ENCODE measurements at regions not wholly inside any gene's neighbourhood (a gene's known extent, or its start where the extent isn't known, plus 50 kb on each side); places are given as distances from the start of the nearest gene placed in this dataset.
A peak's percentile ranks its signal among the peaks of the same experiment; 100 is the strongest.
"Not testable (repeated sequence)": the region's sequence is repeated elsewhere in the genome, so short reads cannot be mapped to it uniquely, and the experiment has no call there.

GRCh38 chr9:43089337-43089736, 905.9 kb downstream of the SPATA31A6 start:
- H3K9me3 ChIP-seq; H3K27me3 ChIP-seq; FAIRE-seq; H3K27ac ChIP-seq; intact Hi-C loops (cut with DNase I); H3K4me1 ChIP-seq; ATAC-seq; H3K4me3 ChIP-seq; H3K36me3 ChIP-seq: not testable (repeated sequence)
- DNase-seq, result peak in 1 of 6 donors; percentile 52
- WGBS, 2 donors, result 82 to 88% methylated on average over 23 to 25 of the region's 25 CpGs

GRCh38 chr9:43110376-43110775, 926.9 kb downstream of the SPATA31A6 start:
- H3K9me3 ChIP-seq; FAIRE-seq; DNase-seq; H3K4me3 ChIP-seq; H3K27ac ChIP-seq; intact Hi-C loops (cut with DNase I); H3K27me3 ChIP-seq; ATAC-seq; H3K36me3 ChIP-seq; H3K4me1 ChIP-seq: not testable (repeated sequence)
- 83 to 85% methylated on average over 9 of the region's 9 CpGs for whole genome bisulfite sequencing, 2 donors

DNA sequence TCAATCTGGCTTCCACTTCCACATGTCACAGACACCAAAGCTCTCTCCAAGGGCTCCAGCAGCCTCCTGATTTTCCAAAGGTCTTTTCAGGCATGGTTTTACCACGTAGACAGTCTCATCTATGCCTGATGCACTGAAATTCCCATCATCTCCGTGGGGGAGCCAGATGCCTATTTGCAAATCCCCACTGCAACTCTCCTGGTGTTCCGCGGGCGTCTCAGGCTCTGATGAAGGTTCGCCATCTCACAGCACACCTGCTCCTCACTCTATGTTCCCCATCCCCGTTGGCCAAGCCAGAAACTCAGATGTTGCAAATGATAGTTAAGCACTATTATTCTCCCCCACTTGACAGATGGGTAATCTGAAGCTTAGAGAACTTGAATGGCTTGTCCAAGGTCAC, 929.4 kb downstream of the SPATA31A6 start:
- DNase-seq; H3K9me3 ChIP-seq; intact Hi-C loops (cut with DNase I); H3K27ac ChIP-seq; ATAC-seq; H3K4me3 ChIP-seq; H3K27me3 ChIP-seq; H3K36me3 ChIP-seq; H3K4me1 ChIP-seq; FAIRE-seq: not testable (repeated sequence)
- WGBS, 2 donors, result 71% methylated on average over 7 of the region's 7 CpGs

GRCh38 chr9:43115813-43116229, 932.4 kb downstream of the SPATA31A6 start:
- peak in 5 of 6 donors; percentile 31 to 77 (median 73) for DNase-seq
- 39 to 43% methylated on average over 6 of the region's 6 CpGs for WGBS, 2 donors
- intact Hi-C loops (cut with DNase I); H3K4me1 ChIP-seq; H3K36me3 ChIP-seq; H3K27me3 ChIP-seq; H3K27ac ChIP-seq; H3K9me3 ChIP-seq; H3K4me3 ChIP-seq; ATAC-seq; FAIRE-seq: not testable (repeated sequence)

GRCh38 chr9:43118088-43118865, 934.8 kb downstream of the SPATA31A6 start:
- H3K4me1 ChIP-seq; H3K36me3 ChIP-seq; FAIRE-seq; DNase-seq; ATAC-seq; H3K4me3 ChIP-seq; H3K27me3 ChIP-seq; H3K9me3 ChIP-seq; H3K27ac ChIP-seq; intact Hi-C loops (cut with DNase I): not testable (repeated sequence)
- 75 to 82% methylated on average over 11 of the region's 11 CpGs for WGBS, 2 donors

- ATAC-seq; H3K27me3 ChIP-seq; H3K27ac ChIP-seq; FAIRE-seq; H3K36me3 ChIP-seq; H3K4me1 ChIP-seq; intact Hi-C loops (cut with DNase I); H3K9me3 ChIP-seq; H3K4me3 ChIP-seq: not testable (repeated sequence)
- whole genome bisulfite sequencing, 2 donors, result 61 to 62% methylated on average over 6 of the region's 7 CpGs
- peak in 1 of 6 donors; percentile 3 for DNase-seq
Observed at GRCh38 chr9:43119565-43119964, 936.1 kb downstream of the SPATA31A6 start.

DNA sequence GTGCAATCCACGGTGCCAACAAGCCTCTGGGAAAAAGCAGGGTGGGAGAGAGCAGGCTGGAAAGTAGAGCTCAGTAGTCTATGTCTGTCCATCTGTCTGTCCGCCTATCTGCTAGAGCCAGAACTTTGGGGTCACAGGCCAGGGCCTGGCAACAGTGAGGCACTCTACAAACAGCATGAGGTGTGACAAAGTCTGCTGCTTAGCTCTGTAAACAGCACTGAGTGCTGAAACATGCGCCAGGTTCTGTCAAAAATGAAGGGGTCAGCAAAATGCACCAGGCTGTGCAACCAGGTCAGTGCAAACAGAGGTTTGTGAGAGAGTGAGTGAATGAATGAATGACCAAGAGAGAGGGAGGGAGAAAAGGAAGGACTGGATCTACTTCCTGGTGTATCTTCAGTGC, 936.5 kb downstream of the SPATA31A6 start:
- 82 to 83% methylated on average over 1 to 2 of the region's 3 CpGs for WGBS, 2 donors
- H3K27ac ChIP-seq; H3K36me3 ChIP-seq; H3K4me3 ChIP-seq; ATAC-seq; FAIRE-seq; intact Hi-C loops (cut with DNase I); H3K4me1 ChIP-seq; H3K9me3 ChIP-seq; DNase-seq; H3K27me3 ChIP-seq: not testable (repeated sequence)

GRCh38 chr9:43125894-43126293, 942.4 kb downstream of the SPATA31A6 start:
- ATAC-seq; H3K4me3 ChIP-seq; H3K4me1 ChIP-seq; DNase-seq; H3K27me3 ChIP-seq; H3K9me3 ChIP-seq; FAIRE-seq; H3K36me3 ChIP-seq; H3K27ac ChIP-seq; intact Hi-C loops (cut with DNase I): not testable (repeated sequence)
- 83 to 87% methylated on average over 1 to 3 of the region's 3 CpGs for WGBS, 2 donors

DNA sequence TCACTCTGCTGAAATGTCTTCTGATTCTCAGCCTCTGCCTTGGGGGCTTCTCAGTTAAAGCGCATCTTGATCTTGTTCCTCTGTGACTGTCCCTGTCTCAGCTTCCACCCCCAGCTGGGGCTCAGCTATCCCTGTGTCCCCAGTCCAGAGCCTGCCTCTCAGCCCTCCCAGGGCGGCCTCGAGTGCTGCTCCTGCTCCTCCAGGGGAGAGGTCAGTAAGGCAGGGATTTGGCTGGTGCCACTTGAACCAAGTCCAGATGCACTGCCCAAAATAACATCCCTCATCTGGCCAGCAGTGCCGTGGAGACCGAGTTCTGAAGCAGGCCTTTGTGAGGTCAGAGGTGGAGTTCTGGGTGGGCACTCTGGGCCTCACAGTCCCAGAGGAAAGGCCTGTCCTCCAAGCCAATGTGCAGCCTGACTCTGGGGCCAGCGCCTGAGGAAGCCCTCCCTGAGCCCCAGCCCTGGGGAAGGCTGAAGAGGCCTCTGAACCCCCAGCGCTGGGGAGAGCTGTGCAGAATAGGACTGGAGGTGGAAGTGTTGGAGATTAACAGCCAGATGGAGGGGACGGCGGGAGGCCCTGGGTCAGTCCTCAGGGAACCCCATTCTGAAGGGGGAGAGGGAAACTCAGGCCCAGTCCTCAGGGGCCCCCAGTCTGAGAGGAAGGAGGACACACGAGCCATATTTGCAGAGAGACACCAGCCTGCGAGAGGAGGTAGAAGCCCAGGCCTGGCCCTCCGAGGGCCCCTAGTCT, 943.7 kb downstream of the SPATA31A6 start:
- FAIRE-seq; intact Hi-C loops (cut with DNase I): not testable (repeated sequence)

GRCh38 chr9:43127949-43128348, 944.5 kb downstream of the SPATA31A6 start:
- H3K27ac ChIP-seq; ATAC-seq; intact Hi-C loops (cut with DNase I); H3K9me3 ChIP-seq; H3K27me3 ChIP-seq; H3K4me3 ChIP-seq; FAIRE-seq; H3K4me1 ChIP-seq; H3K36me3 ChIP-seq; DNase-seq: not testable (repeated sequence)
- 39 to 57% methylated on average over 4 of the region's 4 CpGs for WGBS, 2 donors

More for the DNA sequence above, 943.7 kb downstream of the SPATA31A6 start:
- not testable (repeated sequence) for DNase-seq, H3K4me1 ChIP-seq, H3K36me3 ChIP-seq, H3K4me3 ChIP-seq, H3K9me3 ChIP-seq, H3K27me3 ChIP-seq, ATAC-seq, H3K27ac ChIP-seq
- 66 to 81% methylated on average over 11 to 12 of the region's 12 CpGs for WGBS, 2 donors

- H3K4me1 ChIP-seq; DNase-seq; H3K4me3 ChIP-seq; H3K27ac ChIP-seq; ATAC-seq; H3K36me3 ChIP-seq; H3K27me3 ChIP-seq; FAIRE-seq; H3K9me3 ChIP-seq; intact Hi-C loops (cut with DNase I): not testable (repeated sequence)
- WGBS, 2 donors, result 42 to 45% methylated on average over 2 of the region's 2 CpGs
Observed at GRCh38 chr9:43130744-43131171, 947.3 kb downstream of the SPATA31A6 start.

DNA sequence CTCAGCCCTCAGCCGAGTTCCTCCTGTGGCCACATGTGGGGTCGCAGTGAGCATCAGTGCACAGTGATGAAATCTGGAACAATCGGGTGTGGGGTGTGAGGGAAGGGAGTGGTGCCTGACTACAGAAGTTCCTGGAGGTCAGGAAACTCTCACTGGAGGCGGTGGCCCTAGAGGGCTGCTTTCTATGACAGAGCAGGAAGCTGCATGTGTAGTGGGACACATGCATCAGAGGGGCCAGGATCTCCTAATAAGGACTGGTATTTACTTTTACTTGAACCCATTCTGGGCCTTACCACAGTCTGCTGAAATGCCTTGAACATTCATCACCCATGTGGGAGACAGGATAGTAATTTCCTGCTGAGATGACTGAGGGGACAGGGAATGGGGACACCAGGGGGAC, 952.0 kb downstream of the SPATA31A6 start:
- ATAC-seq; FAIRE-seq; H3K9me3 ChIP-seq; DNase-seq; H3K36me3 ChIP-seq; intact Hi-C loops (cut with DNase I); H3K27ac ChIP-seq; H3K4me3 ChIP-seq; H3K4me1 ChIP-seq; H3K27me3 ChIP-seq: not testable (repeated sequence)
- WGBS, 2 donors, result 58 to 78% methylated on average over 4 of the region's 4 CpGs
